ENCODE measurements at regions not wholly inside any gene's neighbourhood (a gene's known extent, or its start where the extent isn't known, plus 50 kb on each side); places are given as distances from the start of the nearest gene placed in this dataset.
A peak's percentile ranks its signal among the peaks of the same experiment; 100 is the strongest.

- no peak for DNase-seq
- no peaks in the 10 kb centered on the region; the same call in 1 of the 2 replicates for H3K36me3 Mint-ChIP-seq (ENCODE audit: low read depth)
- H3K9me3 Mint-ChIP-seq, result peaks cover 31% of the 10 kb centered on the region
- no peaks in the 10 kb centered on the region for H3K27me3 Mint-ChIP-seq (ENCODE audit: insufficient read depth)
- no peak overlapping the region for H3K27ac Mint-ChIP-seq
- no peak overlapping the region; the same call in 1 of the 2 replicates for H3K4me3 Mint-ChIP-seq
- H3K4me1 Mint-ChIP-seq (ENCODE audit: low read depth), result peaks cover 13% of the 10 kb centered on the region; the same call in 1 of the 2 replicates
- TF ChIP-seq CTCF (IDR thresholded peaks at IDR 0.05), result no peak
Observed at GRCh38 chr4:65893957-65894755, 223.9 kb upstream of the EPHA5 start.

GRCh38 chr4:65893271-65893670 is 223.0 kb upstream of the EPHA5 start:
- no peak for DNase-seq
- peaks cover 26% of the 10 kb centered on the region for H3K9me3 Mint-ChIP-seq
- H3K4me3 Mint-ChIP-seq, result no peak overlapping the region
- H3K36me3 Mint-ChIP-seq (ENCODE audit: low read depth), result no peaks in the 10 kb centered on the region; the same call in 1 of the 2 replicates
- H3K27me3 Mint-ChIP-seq (ENCODE audit: insufficient read depth), result no peaks in the 10 kb centered on the region
- TF ChIP-seq CTCF (IDR thresholded peaks at IDR 0.05), result no peak
- H3K27ac Mint-ChIP-seq, result no peak overlapping the region
- H3K4me1 Mint-ChIP-seq (ENCODE audit: low read depth), result peaks cover 13% of the 10 kb centered on the region; the same call in 1 of the 2 replicates

- Mint-ChIP-seq H3K36me3 (ENCODE audit: low read depth) (no peaks in the 10 kb centered on the region), H3K27ac (no peak overlapping the region), H3K27me3 (ENCODE audit: insufficient read depth) (no peaks in the 10 kb centered on the region), H3K4me1 (ENCODE audit: low read depth) (no peaks in the 10 kb centered on the region), H3K4me3 (no peak overlapping the region), H3K9me3 (peaks cover 11% of the 10 kb centered on the region; the same call in 1 of the 2 replicates)
- TF ChIP-seq CTCF (IDR thresholded peaks at IDR 0.05), result no peak
- no peak for DNase-seq
Observed at GRCh38 chr4:65880594-65880993, 210.3 kb upstream of the EPHA5 start.

GRCh38 chr4:65868096-65868824 is 198.0 kb upstream of the EPHA5 start:
- Mint-ChIP-seq H3K27ac (no peak overlapping the region), H3K36me3 (ENCODE audit: low read depth) (0 out of 2 replicates have a peak, but pooled peaks cover 4% of the 10 kb centered on the region), H3K9me3 (peaks cover 16% of the 10 kb centered on the region; the same call in 1 of the 2 replicates), H3K27me3 (ENCODE audit: insufficient read depth) (no peaks in the 10 kb centered on the region), H3K4me1 (ENCODE audit: low read depth) (no peaks in the 10 kb centered on the region; the same call in 1 of the 2 replicates), H3K4me3 (no peak overlapping the region)
- no peak for DNase-seq
- no peak for TF ChIP-seq CTCF (IDR thresholded peaks at IDR 0.05)

- no peak overlapping the region for H3K27ac Mint-ChIP-seq
- H3K36me3 Mint-ChIP-seq (ENCODE audit: low read depth), result no peaks in the 10 kb centered on the region
- no peaks in the 10 kb centered on the region for H3K27me3 Mint-ChIP-seq (ENCODE audit: insufficient read depth)
- H3K9me3 Mint-ChIP-seq, result peaks cover 12% of the 10 kb centered on the region; the same call in 1 of the 2 replicates
- peak; percentile 45 for TF ChIP-seq CTCF (IDR thresholded peaks at IDR 0.05)
- no peak overlapping the region for H3K4me3 Mint-ChIP-seq
- DNase-seq, result no peak
- no peaks in the 10 kb centered on the region for H3K4me1 Mint-ChIP-seq (ENCODE audit: low read depth)
Observed at GRCh38 chr4:65865489-65865888, 195.2 kb upstream of the EPHA5 start.
